ENCODE measurements at regions not wholly inside any gene's neighbourhood (a gene's known extent, or its start where the extent isn't known, plus 50 kb on each side); places are given as distances from the start of the nearest gene placed in this dataset.
"Not testable (repeated sequence)": the region's sequence is repeated elsewhere in the genome, so short reads cannot be mapped to it uniquely, and the experiment has no call there.

GRCh38 chr7:19533266-19533665 is 175.6 kb downstream of the POLR1F start:
- no peak for DNase-seq (ENCODE audit: low read depth)

GRCh38 chr7:19530852-19531251 is 178.0 kb downstream of the POLR1F start:
- no peak for DNase-seq (ENCODE audit: low read depth)

- no peak for DNase-seq (ENCODE audit: low read depth)
Observed at GRCh38 chr7:19530261-19530660, 178.6 kb downstream of the POLR1F start.

DNA sequence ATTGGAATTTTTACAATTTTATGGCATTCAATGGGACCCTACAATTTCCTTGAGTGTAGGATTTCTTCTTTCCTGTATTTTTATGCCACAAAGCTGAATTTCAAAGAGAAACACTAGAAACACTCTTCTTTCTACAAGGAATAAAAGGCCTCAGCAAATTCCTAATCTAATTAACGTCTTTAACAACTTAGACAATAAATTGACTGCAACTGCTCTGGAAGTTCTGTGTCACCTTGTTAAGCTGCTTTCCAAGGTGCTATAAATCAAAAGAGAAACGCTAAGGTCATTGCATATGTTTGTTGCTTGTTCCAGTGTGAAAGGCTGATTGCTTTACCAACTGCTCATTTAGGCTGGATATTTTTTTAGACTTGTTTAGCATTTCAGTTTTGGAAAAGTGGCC is 182.2 kb downstream of the POLR1F start:
- DNase-seq (ENCODE audit: low read depth): no peak

DNA sequence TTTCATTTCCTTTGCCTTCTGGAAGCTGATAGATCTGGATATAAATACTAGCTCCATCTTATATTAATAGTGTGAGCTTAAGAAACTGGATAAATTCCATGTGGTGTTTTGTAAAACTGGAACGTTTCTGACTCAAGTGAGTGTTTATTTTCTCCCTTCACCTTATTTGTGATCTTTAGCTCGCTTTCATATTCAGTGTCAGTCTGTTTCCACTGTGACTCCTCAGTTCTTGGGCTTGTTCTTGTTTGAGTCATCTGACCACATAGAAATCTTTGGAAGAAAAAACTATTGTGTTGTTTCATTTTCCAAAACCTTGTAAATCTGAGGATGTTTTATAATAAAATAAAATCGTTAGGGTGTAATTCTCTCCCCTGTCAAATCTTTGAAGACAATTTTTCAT is 186.4 kb downstream of the POLR1F start:
- peak; percentile 87 for DNase-seq (ENCODE audit: low read depth)

DNA sequence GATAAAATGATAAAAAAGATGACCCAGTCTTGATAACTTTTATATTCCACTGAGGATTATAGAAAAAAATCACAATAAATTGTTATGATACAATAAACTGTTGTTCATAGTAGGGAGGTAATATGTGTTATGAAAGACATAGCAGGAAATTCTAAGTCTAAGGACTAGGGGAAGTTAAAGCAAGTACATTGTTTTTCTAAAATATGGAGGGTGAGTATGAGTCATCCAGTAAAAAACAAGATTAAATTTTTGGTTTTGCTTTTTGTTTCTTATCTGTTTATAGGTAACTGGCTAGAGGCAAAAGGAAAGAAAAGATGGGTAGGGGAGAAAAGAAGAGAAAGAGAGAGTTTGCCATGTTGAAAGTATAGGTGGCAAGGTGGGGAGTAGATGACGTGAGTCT is 188.4 kb downstream of the POLR1F start:
- peak; percentile 22 for DNase-seq (ENCODE audit: low read depth)

DNA sequence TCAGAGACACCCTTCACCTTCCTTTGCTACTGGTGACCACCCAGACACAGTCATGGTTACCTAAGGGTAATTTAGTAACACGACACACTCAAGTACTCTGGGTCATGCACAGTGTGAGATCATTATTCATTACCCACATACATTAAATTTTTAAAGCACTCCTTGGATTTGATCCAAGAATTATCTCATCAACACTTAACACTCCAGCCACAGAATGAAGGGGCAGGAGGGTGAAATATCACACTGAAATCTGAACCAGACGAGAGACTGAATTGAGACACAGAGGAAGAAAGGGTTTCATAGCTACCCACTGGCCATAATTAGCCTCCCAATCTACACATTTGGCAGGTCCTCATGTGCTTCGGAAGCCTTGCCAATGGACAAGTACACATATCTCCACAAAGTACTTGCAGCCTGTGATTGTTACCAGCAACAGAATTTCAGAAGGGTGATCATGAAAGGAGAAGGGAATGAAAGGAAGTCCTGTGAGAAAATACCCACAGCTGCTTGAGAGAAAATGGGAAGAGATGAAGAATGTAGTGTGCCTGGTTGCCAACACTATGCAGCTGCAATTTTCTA is 189.3 kb downstream of the POLR1F start:
- DNase-seq (ENCODE audit: low read depth): peak; percentile 26

- not testable (repeated sequence) for DNase-seq (ENCODE audit: low read depth)
Observed at GRCh38 chr7:19517546-19517945, 191.3 kb downstream of the POLR1F start.

GRCh38 chr7:19508821-19509220 is 200.0 kb downstream of the POLR1F start:
- peak; percentile 60 for DNase-seq (ENCODE audit: low read depth)

DNA sequence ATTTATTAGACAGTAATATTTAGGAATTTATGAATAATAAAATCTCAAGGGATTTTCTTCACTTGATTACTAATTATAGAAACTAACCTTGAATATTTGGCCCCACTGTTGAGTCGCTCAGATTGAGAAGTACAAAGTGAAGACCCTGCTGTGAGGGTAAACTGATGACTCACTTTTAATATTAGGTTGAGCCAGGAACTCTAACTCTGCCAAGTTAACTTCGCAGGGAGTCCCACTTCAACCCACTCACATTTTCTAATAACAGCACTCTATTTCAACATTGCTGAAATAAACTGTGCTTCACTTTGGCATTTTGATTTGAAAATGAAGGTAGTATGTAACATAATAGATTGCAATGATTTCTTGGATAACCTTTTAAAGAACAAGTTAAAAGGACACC is 200.7 kb downstream of the POLR1F start:
- no peak for DNase-seq (ENCODE audit: low read depth)

GRCh38 chr7:19491821-19492452 is 216.9 kb downstream of the POLR1F start:
- peak; percentile 30 for DNase-seq (ENCODE audit: low read depth)

DNA sequence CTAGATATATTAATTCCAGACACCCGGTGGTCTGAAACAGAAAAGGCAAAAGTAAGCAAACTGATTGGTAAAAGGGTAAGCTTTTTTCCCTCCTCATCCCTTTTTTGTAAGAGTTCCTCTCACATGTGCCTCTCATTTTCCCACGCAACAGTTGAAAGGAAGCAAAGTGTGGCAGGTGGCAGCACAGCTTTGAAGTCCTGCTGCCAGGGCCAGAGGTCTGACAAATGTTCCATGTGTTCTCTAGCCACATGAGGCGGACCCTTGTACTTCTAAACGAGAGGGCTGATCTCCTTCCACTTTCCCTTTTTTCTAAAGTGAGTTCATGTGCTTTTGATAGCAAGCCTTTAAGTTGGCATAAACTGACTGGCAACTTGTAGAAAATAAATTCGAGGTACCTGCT is 217.5 kb downstream of the POLR1F start:
- DNase-seq (ENCODE audit: low read depth): no peak

DNA sequence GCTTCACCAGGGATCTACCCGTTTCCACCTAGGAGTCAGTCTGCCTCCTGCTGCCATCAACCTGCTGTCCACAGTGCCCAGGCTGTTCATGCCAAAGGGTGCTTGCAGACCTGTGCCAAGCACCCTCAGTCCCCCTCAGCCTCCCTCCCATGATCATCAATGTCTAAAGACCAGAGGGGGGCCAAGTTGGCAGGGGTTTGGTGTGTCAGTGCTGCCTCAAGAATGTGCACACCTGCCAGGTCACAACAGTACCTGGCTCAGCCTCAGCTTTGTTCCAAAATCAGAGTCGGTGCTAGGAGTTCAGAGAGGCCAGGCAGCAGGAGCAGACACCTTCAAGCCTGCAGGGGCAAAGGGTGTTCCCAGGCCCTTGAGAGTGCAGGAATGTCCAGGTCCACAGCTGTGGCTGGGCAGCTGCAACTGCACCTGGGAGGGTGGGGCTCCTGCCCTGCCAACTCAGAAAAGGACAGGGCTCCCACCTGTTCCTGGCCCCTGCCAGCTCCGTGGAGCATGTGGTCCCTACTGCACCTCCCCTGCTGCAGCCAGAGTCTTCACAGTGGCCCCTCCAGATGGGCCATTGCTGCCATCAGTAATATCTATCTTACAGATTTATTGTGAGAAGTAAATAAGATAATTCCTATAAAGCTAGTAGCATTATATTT is 219.5 kb downstream of the POLR1F start:
- DNase-seq (ENCODE audit: low read depth): no peak

DNA sequence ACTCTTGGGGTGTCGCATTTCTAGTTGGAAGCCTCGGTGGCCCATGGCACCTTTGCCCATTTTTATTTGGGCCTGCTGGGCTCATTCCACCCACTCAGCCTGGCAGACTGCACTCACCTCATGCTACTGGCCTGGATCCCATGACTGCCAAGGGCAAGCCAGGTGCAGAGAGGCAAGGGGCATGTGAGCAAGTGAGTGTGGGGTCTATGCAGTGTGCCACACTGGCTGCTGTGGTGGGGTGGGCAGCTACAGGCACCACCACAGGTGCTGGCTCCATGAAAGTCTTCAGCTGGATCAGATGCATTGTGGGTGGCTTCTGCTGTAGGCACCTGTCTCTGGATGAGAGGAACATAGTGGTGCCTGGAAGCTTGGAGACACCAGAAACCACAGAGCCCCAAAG is 220.8 kb downstream of the POLR1F start:
- no peak for DNase-seq (ENCODE audit: low read depth)

DNA sequence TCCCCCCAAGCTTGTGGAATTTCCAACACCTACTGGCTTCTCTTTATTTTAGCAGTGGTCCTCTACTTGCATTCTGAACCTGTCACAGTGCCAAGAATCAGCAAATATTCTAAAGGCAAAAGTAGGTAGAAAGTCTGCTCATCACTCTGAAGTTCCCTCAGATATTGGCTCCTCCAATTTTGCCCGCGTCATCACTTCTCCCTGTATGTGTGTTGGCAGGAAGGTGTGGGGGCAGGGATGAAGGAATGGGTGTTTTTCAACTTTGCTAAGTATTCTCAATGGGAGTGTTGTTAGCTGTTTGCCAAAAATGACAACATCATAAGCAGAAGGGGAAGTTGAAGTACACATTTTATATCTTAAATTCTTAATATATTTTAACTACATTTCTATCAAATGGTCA is 226.2 kb downstream of the POLR1F start:
- DNase-seq (ENCODE audit: low read depth): no peak

GRCh38 chr7:19480383-19480782 is 228.5 kb downstream of the POLR1F start:
- DNase-seq (ENCODE audit: low read depth): no peak

DNA sequence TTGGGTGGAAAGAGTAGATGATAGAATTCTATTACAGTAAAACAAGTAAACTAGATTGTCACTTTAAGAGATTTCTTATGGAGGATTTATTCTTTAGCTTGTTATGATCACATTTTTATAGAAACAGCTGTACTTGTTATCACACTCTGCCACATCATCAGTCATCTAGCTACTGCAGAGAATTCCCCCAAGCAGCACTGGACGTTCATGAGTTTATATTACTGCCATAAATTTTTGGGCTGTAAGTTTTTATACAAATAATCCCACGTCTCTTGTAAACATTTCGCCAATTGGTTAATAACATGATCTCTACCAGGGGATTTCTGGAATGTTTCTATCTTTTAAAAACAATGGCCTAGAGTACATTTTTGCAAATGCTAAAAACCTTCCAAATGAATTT is 238.8 kb downstream of the POLR1F start:
- DNase-seq (ENCODE audit: low read depth): peak; percentile 12

DNA sequence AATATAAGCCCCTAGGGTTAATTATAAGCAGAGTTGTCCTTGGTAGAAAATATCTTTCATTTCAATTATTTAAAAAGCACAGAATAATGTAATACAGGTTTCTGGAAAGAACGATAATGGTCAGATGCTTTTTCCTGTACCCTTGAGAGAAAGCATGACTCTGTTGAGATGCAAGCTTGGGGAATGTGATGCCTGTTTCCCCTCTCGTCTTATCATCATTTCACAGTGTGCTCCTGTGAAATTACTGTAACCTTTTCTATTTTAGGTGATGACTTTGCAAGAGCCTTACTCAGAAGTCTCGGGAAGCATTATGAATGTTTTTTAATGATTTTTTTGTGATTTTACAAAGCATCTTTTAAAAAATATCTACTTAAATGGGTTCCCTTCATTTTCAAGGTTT is 243.0 kb downstream of the POLR1F start:
- no peak for DNase-seq (ENCODE audit: low read depth)

DNA sequence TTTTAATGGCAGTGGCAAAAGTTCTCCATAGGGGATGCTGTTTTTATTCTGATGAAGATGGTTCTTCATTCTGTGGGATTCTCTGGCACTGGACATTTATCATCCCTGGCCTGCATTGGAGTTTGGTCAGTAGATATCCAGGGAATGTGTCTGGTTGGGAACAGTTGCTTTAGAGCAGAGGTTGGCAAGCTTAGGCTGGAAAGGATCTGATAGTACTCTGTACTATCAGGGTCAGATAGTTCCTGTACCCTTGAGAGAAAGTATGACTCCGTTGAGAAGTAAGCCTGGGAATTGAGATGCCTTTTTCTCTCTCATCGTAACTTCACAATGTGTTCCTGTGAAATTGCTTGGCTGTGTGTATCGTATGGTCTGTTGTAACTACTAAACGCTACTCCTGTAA is 244.1 kb downstream of the POLR1F start:
- no peak for DNase-seq (ENCODE audit: low read depth)

DNA sequence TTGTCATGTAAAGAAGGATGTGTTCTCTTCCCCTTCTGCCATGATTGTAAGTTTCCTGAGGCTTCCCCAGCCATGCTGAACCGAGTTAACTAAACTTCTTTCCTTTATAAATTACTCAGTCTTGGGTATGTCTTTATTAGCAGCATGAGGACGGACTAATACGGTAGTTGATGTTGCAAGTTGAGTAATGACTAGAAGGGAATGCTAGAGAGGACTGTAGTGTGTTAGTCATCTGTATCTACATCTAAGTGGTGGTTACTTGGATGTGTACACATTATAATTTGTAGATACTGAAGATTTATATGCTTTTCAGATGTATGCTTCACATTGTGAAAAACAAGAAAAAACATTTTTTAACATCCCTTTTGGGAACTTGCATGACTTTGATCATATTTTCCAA is 244.6 kb downstream of the POLR1F start:
- no peak for DNase-seq (ENCODE audit: low read depth)

- no peak for DNase-seq (ENCODE audit: low read depth)
Observed at GRCh38 chr7:19463581-19463980, 245.3 kb downstream of the POLR1F start.

- no peak for DNase-seq (ENCODE audit: low read depth)
Observed at GRCh38 chr7:19455623-19456022, 253.2 kb downstream of the POLR1F start.

DNA sequence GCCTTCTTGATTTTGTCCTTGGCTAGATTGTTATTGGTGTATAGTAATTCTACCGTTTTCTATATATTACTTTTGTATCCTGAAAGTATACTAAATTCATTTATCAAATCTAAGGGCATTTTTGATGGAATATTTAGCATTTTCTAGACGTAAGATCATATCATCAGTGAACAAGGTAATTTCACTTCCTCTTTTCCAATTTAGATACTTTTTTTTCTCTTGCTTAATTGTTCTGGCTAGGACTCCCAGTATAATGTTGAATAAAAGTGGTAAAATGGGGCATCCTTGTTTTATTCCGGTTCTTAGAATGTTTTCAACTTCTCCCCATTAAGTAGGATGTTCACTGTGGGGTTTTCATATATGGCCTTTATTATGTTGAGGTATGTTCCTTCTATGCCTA is 260.7 kb downstream of the POLR1F start:
- no peak for DNase-seq (ENCODE audit: low read depth)
